HepG2 (cell line): ENCODE measurements at regions not wholly inside any gene's neighbourhood (a gene's known extent, or its start where the extent isn't known, plus 50 kb on each side); places are given as distances from the start of the nearest gene placed in this dataset.

Experiments
- ATF4 ChIP-seq, 2 experiments: fragments of 450-650 bp in 1 of 2; sonication (generic) in 1 of 2; formaldehyde crosslinking; IDR thresholded peaks; 2 replicates each; pipeline versions ENCODE4 v1.5.0 to v1.8.0; 2020 to 2022; ENCODE audit warnings: mild to moderate bottlenecking in 1 of 2, missing genetic modification reagents in 1 of 2
- CTCF ChIP-seq: sonication (generic); formaldehyde crosslinking; IDR thresholded peaks from 2 replicates; pipeline ENCODE4 v1.5.0; 2020; ENCODE audit warnings: mild to moderate bottlenecking, missing genetic modification reagents, moderate library complexity
- MAFK ChIP-seq, 2 experiments: IDR thresholded peaks in 1 of 2; conservative IDR thresholded peaks in 1 of 2; 2 replicates each; pipeline ENCODE4 v1.6.1; 2011; ENCODE audit warnings: improper control_type of control experiment in 2 of 2, low read length in 2 of 2
- NR2C2 ChIP-seq: sonication (generic); formaldehyde crosslinking; IDR thresholded peaks from 2 replicates; pipeline ENCODE4 v1.4.0; 2020; ENCODE audit warnings: missing genetic modification reagents, mild to moderate bottlenecking, moderate library complexity, borderline replicate concordance
- SP2 ChIP-seq: sonication (generic); formaldehyde crosslinking; IDR thresholded peaks from 2 replicates; pipeline ENCODE4 v1.5.1; 2020; ENCODE audit warnings: mild to moderate bottlenecking, missing genetic modification reagents
- TAF1 ChIP-seq: sonication (generic); formaldehyde crosslinking; IDR thresholded peaks from 2 replicates; pipeline ENCODE4 v1.4.0; 2020; ENCODE audit warnings: missing genetic modification reagents
- TARDBP ChIP-seq: sonication (generic); formaldehyde crosslinking; IDR thresholded peaks from 2 replicates; pipeline ENCODE4 v1.8.0; 2022; ENCODE audit warnings: mild to moderate bottlenecking, missing genetic modification reagents
- ZFP41 ChIP-seq: sonication (generic); formaldehyde crosslinking; IDR thresholded peaks from 2 replicates; pipeline ENCODE4 v1.4.0; 2020; ENCODE audit warnings: mild to moderate bottlenecking, missing genetic modification reagents, borderline replicate concordance
- ZNF44 ChIP-seq: sonication (generic); formaldehyde crosslinking; IDR thresholded peaks from 2 replicates; pipeline ENCODE4 v1.5.1; 2020; ENCODE audit warnings: mild to moderate bottlenecking, missing genetic modification reagents
- TF ChIP-seq, protein P1 (sequence below): IDR thresholded peaks from 2 replicates; pipeline ENCODE4 v1.6.1; 2012; ENCODE audit warnings: inconsistent platforms
- TF ChIP-seq, protein P2 (sequence below): sonication (generic); formaldehyde crosslinking; IDR thresholded peaks from 2 replicates; pipeline ENCODE4 v1.4.0; 2020; ENCODE audit warnings: missing genetic modification reagents
- TF ChIP-seq, protein P3 (sequence below): sonication (generic); formaldehyde crosslinking; IDR thresholded peaks from 2 replicates; pipeline ENCODE4 v1.4.0; 2020; ENCODE audit warnings: missing genetic modification reagents

DNA sequence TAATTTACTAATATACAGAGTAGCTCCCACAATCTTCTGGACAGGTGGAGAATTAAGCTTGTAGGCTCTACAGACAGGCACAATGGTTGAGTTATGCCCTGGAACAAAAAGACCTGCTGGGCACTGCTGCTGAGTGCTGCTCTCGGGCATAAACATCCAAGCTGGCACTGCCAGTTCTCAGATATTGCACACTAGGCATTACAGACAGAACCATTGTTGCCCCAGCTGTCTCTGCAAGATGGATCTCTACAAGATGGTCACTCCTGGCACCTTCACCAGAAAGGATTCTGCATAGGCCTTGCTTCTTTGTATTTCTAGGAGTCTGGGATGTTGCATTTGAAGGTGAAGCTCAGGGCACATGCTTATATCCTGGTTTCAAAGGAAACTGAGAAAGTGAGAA is 527.1 kb downstream of the STIM2 start:
- TF ChIP-seq ZNF44 (CRISPR knock-in tag), result no peak
- TF ChIP-seq ZFP41 (CRISPR knock-in tag), result no peak
- no peak for TF ChIP-seq NR2C2
- TF ChIP-seq SP2, result no peak
- no peak for TF ChIP-seq TAF1
- no peak for TF ChIP-seq TARDBP (CRISPR knock-in tag)
- TF ChIP-seq, protein P1, sequence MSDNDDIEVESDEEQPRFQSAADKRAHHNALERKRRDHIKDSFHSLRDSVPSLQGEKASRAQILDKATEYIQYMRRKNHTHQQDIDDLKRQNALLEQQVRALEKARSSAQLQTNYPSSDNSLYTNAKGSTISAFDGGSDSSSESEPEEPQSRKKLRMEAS, result no peak
- TF ChIP-seq CTCF (CRISPR knock-in tag), result no peak
- TF ChIP-seq MAFK (conservative IDR thresholded peaks at IDR 0.05 in 1 of 2, IDR thresholded peaks at IDR 0.05 in 1 of 2; ENCODE audit: low read length in 2 of 2), result no peak
- TF ChIP-seq, protein P2, sequence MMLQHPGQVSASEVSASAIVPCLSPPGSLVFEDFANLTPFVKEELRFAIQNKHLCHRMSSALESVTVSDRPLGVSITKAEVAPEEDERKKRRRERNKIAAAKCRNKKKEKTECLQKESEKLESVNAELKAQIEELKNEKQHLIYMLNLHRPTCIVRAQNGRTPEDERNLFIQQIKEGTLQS (CRISPR knock-in tag), result no peak
- TF ChIP-seq ATF4 (CRISPR knock-in tag; IDR thresholded peaks at IDR 0.05), result no peak
- TF ChIP-seq, protein P3, sequence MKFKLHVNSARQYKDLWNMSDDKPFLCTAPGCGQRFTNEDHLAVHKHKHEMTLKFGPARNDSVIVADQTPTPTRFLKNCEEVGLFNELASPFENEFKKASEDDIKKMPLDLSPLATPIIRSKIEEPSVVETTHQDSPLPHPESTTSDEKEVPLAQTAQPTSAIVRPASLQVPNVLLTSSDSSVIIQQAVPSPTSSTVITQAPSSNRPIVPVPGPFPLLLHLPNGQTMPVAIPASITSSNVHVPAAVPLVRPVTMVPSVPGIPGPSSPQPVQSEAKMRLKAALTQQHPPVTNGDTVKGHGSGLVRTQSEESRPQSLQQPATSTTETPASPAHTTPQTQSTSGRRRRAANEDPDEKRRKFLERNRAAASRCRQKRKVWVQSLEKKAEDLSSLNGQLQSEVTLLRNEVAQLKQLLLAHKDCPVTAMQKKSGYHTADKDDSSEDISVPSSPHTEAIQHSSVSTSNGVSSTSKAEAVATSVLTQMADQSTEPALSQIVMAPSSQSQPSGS (CRISPR knock-in tag), result no peak
